NCI-H2196 (cell line): ENCODE measurements at regions not wholly inside any gene's neighbourhood (a gene's known extent, or its start where the extent isn't known, plus 50 kb on each side); places are given as distances from the start of the nearest gene placed in this dataset.

ENCODE experiments used
- DNase-seq: peaks from one replicate; lab custom pipeline; 2025; ENCODE audit not compliant: unreplicated experiment; lab: John Stamatoyannopoulos, UW

DNA sequence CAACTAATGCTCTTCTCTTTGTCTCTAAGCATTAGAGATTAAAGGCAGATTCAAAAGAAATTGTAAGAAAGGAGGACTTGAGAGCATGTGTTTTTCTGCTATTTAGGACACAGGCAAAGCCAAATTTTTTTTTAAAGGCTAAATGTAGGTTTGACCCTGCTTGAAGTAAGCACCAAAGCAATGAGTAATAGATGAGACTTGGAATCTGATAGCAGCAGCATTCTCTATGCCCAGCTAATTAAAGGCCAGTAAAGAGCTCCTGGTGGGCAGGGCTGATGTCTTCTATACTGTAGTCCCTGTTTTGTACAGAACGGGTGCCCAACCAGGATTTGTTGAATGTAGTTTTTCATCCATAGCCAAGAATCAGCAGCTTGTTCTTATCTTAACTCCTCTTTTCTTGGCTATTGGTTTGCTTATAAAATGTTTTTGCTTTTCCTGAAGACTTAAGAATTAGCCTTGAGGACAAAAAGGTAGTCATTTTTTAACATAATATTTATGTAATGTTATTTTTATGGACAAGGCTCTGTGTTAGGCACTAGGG lies 179.6 kb downstream of the LMO4 start:
- no peak for DNase-seq

DNA sequence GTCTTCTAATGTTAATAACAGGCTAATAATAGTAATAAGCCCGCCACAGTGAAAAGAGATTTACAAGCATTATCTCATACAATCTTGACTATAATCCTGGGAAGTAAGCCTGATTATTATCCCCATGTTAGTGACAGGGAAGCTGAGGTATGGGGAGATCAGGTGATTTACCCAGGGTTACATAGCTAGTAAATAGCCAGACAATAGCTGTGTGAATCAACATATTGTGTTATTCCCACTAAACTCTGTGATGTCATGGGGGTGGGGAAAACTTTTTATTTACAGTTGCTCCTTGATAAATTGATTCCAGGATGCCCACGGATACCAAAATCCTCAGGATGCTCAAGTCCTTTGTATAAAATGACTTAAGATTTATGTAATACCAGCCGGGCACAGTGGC lies 181.9 kb downstream of the LMO4 start:
- no peak for DNase-seq

DNA sequence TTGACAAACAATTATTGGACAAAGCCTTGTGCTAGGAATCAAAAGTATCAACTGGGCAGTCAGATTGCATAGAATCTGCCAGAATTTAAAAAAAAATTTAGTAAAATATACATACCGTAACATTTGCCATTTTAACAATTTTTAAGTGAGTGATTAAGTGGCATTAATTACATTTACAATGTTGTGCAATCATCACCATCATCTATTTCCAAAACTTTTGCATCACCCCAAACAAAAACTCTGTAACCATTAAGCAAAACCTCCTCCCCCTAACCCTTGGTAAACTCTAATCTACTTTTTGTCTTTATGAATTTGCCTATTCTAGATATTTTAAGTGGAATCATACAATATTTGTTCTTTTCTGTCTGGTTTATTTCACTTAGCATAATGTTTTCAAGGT lies 182.8 kb downstream of the LMO4 start:
- no peak for DNase-seq

DNA sequence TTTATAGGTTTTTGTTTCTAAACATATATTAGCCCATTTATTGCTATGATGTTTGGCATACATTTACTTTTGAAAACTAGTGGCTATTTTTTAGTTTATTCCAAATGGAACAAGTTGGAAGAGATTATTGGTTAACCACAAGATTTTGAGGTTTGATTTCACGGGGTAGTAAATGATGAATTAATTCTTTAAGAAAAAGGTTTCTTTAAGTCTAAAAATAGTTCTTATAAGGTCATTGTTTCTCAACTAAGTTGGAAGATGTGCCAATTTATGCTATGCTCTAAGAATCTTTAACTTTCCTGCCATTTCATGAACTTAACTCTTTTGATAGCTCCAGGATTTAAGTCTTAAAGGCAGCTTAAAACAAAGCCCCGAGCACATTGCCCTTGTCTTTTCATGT lies 183.8 kb downstream of the LMO4 start:
- no peak for DNase-seq

DNA sequence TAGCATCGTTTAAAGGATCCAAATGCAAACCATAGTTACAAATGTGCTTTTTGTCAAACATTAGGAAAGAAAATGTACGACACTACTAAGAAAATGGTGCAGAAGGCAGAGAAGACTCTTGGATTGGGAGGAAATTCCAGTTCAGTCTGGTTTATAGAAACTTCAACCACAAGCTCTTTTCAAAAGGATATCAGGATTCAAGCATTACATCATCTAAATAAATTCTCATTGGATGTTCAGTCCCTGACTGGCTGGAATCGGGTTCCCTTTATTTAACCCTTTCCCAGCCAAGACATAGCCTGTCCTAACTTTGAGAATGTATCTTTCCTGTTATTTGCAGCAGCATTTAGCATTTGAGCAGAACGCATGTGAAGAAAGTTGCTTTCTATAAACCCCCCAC lies 184.6 kb downstream of the LMO4 start:
- DNase-seq = no peak

DNA sequence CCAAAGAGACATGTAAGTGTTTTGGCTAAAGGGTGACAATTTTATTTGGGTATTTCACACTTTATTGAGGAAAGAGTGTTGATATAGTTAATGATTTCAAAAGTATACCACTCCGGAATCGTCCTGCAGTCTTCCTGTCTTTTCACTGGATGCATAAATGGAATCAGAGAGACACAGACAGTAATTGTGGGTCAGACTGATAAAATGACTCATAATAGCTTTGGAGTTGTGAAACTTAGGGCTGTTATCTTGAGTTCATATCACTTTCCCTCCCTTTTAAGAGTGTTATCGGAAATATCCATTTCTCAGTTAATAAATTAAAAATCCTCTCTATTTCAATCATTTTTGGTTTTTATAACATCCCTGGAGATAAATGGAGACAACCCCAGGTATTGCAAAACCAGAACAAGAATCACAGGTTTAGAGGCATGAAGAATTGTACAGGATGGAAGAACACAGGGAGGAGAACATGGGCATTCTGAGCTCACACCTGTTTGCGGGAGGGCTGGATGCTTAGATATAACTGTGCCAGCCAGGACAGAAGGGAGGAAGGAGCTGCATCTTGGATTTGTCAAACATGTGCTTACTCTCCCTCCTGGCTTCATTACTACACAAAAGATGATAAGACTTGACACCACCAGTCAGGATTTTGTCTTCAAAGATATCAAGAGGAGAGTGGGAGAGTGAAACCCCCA lies 185.4 kb downstream of the LMO4 start:
- no peak for DNase-seq

DNA sequence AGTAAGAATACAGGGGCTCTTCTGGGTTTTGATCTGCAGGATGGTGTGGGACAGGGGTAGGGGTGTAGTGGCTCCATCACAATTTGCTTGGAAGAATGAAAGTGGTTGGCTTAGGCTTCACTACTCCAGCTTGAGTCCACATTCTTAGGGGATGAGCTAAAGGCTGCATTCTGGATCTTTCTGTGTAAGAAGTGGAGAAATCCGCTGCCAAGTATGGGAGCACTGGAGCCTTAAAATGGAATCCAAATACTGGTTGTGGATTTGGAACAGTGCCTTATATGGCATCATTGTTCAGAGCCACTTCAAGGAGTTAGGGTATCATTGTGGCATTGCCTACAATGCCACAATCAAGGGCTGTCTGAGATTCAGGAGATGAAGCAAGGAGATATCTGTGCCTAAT lies 187.1 kb downstream of the LMO4 start:
- no peak for DNase-seq

DNA sequence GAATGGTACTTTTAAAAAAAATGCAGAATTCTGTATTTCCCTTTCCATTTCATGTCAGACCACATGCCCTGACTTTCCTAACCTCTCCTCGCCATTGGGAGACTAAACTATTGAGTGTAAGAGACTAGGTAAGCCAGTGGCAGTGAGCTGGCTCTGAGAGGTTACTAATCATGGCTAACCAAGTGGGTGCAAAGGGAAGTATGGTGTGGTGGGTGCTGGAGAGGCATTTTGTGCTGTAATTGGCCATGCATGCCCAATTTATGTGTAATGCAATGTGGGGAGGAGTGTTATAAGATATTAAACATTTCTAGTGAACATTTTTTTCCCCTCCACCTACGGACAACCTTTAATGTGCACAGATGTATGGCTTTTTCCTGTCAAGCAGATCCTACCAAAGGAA lies 190.1 kb downstream of the LMO4 start:
- DNase-seq = no peak

DNA sequence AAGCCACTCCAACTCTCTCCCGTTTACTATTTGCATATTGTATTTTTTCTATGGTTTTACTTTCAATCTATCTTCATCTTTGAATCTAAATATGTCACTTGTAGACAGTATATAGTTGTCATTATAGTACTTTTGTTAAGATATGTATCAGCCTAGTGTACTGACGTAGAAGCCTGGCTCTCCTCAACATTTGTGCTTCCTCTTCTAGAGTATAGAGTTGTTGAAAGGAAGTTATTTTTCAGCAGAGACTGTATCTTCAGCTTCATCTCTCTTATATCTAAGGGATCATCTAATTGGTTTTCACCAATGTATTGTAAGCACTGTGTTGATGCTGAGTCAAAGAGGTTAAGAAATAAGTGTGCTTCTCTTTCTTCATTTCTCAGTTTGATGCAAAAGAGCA lies 192.8 kb downstream of the LMO4 start:
- no peak for DNase-seq

DNA sequence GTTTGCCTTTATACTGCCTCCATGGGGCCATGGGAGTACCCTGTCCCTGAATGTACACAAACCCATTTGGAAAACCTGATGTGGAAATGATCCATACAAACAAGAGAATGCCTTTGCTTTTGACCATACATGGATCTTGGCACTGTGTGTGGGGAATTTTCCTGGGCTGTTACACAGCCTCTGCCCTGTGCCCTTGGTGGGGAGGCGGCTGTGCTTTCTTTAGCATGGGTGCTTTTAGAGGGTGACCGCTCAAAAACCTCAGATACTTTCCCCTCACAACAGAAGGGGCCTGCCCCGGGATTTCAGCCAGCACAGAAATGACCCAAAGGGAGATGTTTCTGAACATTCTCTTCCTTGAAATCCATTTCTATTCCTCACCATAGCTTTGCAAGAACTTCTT lies 194.8 kb downstream of the LMO4 start:
- no peak for DNase-seq

DNA sequence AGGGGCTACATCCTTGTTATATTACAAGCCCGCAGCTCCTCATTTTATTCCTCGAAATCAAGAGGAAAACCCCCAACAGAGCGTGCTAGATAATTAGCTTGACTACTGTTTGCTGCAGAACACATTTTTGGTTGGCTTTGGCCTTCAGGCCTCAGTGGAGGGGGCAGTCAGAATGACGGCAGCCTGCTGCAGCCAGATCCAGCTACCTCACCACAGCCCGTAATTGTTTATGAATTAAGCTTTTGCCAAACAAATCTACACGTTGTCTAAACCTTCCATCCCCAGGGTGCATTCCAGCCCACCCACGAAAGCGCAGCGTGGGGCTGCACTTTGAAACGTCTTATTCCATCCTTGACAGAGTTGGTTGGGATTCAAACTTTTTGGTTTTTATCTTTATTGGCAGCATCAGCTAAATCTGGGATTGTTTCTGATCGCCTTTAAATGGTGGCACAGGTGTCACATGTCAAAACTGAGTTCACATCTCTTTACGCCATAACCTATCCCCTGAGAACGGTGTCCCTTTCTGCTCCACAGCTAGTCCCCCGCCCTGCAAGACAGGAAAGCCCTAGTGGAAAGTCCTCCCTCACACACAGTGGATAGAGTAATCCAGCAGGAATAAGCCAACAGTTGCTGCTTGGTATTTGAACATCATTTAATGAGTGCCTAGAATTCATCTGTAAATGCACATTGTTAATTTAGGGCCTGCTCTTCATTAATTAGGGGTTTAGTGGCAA lies 195.5 kb downstream of the LMO4 start:
- DNase-seq = no peak

DNA sequence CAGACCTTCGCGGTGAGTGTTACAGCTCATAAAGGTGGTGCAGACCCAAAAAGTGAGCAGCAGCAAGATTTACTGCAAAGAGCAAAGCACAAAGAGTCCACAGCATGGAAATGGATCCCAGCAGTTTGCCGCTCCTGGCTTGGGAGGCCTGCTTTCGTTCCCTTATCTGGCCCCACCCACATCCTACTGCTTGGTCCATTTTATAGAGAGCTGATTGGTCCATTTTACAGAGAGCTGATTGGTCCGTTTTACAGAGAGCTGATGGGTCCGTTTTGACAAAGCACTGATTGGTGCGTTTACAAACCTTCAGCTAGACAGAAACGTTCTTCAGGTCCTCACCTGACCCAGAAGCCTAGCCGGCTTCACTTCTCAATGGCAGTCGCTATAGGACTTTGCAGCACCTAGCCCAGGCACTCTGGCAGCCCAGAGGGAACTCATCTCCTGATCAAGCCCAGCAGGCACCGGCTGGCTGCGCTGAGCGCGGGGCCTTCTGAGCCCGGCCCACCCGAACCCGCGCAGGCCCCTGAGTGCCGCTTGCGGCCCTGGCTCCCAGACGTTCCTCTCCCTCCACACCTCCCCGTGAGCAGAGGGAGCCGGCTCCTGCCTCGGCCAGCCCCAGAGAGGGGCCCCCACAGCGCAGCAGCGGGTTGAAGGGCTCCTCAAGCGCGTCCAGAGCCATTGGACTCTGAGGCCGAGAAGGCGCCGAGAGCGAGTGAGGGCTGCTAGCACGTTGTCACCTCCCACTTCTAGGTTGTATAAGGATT lies 200.3 kb downstream of the LMO4 start:
- DNase-seq = no peak

DNA sequence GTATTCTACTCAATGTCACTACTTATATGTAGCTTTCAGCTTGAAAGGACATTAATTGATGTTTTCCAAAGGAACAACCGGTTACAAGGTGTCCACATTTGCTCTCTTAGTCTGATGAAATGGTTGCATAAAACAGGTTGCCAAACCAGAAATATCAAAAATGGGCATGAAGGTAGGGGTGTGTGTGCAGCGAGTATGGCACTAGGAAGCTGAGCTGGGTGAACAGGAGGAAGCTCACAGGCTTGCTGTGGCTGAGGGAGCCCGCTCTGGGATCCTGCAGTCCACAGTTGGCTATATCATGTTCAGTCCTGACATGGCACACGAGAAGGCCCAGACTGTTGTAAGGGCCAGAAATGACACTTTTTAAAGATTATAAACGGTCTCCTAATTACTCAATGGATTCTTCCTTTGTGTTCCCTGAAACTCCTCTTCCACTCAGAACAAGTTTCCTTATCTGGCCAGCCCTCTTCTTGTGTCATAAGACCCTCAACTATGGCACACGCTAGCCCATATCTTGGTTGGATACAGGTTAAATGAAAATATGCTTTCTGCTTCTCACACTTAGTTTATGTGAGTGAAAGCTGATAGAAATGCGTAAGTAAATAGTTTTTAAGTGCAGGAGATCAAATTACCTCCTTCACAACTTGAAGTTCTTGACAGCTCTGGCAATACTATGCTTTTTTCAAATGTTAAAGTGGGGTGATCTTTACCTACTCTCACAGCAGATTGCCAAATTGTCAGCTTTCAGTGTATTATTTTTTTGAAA lies 201.5 kb downstream of the LMO4 start:
- no peak for DNase-seq

DNA sequence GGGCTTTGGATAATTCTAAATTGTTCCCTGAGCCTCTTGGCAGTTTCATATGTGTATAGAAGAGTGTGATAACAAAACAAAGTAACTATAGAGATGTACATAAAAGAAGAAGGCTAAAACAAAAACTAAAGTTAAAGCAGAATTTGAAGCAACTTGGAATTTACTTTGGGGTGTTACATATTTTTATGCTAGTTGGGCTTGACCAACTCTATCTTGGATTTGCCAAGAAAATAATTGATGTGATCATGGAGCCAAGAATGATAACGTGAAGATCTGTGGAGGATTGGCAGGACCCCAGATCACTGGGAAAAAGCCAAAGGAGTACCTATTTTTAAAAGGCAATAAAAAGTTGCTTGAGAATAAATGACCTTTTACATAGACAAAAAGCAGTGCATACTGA lies 206.9 kb downstream of the LMO4 start:
- no peak for DNase-seq

DNA sequence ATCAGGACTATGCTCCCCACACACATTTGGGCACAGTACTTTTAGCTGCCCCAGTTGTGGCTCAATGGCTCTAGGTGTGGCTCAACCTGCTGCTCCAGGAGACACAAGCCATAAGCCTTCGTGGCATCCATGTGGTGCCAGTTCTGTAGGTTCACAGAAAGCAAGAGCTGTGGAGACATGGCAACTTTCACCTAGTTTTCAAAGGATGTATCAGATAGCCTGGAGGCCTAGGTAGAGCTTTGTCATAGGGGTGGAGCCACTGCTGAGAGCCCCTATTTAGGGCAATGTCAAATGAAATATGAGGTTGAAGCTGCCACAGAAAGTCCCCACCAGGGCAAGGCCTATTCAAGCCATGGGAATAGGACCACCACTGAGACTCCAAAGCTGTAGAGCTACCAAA lies 210.5 kb downstream of the LMO4 start:
- no peak for DNase-seq

DNA sequence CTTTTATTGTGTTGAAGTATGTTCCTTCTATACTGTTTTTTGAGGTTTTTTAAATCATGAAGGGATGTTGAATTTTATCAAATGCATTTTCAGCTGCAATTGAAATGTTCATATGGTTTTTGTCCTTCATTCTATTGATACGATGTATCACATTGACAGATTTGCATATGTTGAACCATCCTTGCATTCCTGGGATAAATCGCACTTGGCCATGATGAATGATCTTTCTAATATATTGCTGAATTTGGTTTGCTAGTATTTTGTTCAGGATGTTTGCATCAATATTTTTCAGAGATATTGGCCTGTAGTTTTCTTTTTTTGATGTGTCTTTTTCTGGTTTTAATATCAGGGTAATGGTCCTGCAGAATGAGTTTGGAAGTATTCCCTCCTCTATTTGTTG lies 214.0 kb downstream of the LMO4 start:
- no peak for DNase-seq

DNA sequence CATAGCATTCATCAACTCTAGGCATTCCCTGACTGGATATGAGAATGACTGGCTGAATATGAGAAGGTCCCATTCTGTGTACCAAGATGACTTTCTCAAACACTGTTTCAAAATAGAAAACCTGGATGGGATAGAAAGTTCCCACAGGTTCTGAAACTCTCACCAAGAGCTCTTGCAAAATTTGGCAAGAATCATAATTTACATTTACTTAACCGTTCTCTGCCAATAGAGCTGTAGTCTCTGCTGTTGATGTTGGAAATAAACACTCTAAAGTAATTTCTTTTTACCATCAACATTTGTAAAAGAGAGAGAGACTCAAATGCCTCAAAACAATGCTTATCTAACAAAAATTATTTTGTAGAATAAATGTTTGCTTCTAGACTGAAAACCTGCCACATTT lies 221.1 kb downstream of the LMO4 start:
- no peak for DNase-seq

DNA sequence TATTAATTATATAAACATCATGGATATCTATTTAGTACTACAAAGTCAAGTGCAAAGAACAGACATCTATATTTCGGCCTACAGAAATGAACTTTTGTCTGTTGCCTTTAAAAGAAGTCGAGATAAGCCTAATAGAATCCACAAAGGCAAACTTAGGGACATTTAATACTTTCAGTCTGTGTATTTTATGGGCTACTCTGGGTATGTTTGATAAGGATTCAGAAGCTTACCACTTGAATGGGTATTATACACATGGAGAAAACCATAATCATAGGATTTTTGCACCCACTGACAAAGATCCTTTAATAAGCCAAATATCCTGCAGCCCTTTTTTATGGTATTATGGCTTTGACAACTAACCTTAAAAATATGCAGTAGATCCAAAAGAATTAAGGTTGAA lies 224.8 kb downstream of the LMO4 start:
- no peak for DNase-seq

DNA sequence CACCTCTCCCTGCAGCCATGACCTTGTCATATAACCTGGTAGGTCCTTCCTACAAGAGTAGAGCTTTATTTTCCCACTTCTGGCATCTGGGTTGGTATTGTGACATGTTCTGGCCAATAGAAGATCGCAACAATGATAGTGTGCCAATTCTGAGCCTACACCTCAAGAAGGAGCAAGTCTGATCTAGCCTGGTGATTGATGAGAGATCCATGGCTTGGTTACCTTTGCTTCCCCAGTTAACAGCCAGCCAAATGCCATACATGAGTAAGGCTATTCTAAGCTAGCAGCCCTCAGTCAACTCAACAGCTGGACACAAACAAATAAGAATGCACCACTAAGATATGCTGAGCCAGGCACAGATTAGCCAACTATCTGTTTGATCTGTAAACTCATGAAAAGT lies 226.7 kb downstream of the LMO4 start:
- DNase-seq = no peak

DNA sequence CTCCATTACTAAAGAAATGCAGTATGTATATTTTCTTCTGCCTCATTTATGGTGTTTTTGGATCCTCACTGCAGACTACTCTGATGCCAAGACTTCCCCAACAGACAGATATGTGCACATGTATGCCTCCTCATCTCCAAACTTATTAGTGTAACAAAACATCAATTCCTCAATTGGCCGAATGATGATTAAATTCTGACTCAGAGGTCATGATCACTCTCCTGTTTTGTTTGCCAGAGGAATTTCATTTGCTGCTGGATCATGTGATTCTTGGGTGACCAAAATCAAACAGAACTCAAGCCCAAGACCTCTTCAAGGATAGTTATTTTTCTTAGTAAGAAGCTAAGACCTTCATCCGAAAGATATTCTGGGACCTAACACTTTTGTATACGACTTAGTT lies 227.6 kb downstream of the LMO4 start:
- no peak for DNase-seq

DNA sequence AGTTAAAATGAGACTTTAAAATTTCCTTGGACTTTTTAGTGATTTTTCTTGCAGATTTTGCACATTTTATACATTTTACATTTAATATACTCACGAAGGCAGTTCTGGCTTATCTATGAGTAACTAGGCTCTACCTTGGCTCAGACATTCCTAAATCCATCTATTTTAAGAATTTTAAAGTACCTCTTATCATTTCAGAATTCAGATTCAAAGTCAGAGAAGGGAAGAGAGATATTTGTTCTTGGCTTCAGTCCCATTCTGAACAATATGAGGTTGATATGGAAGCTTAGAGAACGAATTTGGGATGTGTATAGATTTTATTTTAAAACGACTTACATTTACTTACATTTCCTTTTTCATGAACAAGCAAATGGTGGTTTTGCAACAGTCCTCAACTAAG lies 230.2 kb downstream of the LMO4 start:
- no peak for DNase-seq
